Vagina (tissue), 2 donors: ENCODE measurements at regions not wholly inside any gene's neighbourhood (a gene's known extent, or its start where the extent isn't known, plus 50 kb on each side); places are given as distances from the start of the nearest gene placed in this dataset.

Source experiments
- DNase-seq, 2 donors: peaks; one replicate each; pipeline ENCODE4 v3.0.0-alpha.2; 2017; ENCODE audit errors: extremely low spot score in 2 of 2
- H3K27ac ChIP-seq: fragments of 200-600 bp; sonication (generic); one replicate; pipeline ENCODE4 v1.5.1; 2019
- H3K27me3 ChIP-seq: fragments of 200-600 bp; sonication (generic); one replicate; pipeline ENCODE4 v1.5.1; 2019
- H3K36me3 ChIP-seq, 2 donors: fragments of 200-600 bp; sonication (generic); one replicate each; pipeline ENCODE4 v1.5.1; 2017 to 2019
- H3K4me1 ChIP-seq: fragments of 200-600 bp; sonication (generic); one replicate; pipeline ENCODE4 v1.5.1; 2019
- H3K4me3 ChIP-seq, 2 donors: fragments of 200-600 bp; sonication (generic); 1 replicate in 1 of 2; 2 replicates in 1 of 2; pipeline ENCODE4 v1.5.1; 2016 to 2019
- H3K9me3 ChIP-seq: fragments of 200-600 bp; sonication (generic); one replicate; pipeline ENCODE4 v1.5.1; 2019
- POLR2A ChIP-seq, 2 donors: fragments of 450-650 bp; IDR thresholded peaks; one replicate each; pipeline ENCODE4 v1.6.1; 2017; ENCODE audit warnings: antibody characterized with exemption in 2 of 2, mild to moderate bottlenecking in 2 of 2, moderate library complexity in 2 of 2
- POLR2AphosphoS5 ChIP-seq, 2 donors: sonication (generic); formaldehyde crosslinking; IDR thresholded peaks; one replicate each; pipeline ENCODE4 v1.9.0; 2017; ENCODE audit warnings: antibody characterized with exemption in 2 of 2, mild to moderate bottlenecking in 2 of 2, low read depth in 1 of 2; ENCODE audit not compliant: insufficient read depth in 1 of 2
- intact Hi-C: fragments of 100-400 bp; cut with DNase I; formaldehyde crosslinking; loops from one replicate; pipeline ENCODE4 v1.15.1; 2023
- TF ChIP-seq, protein P1 (sequence below), 3 experiments: fragments of 450-650 bp in 2 of 3; fragments of 200-600 bp in 1 of 3; sonication (generic) in 1 of 3; IDR thresholded peaks; one replicate each; pipeline ENCODE4 v1.5.1; 2017 to 2019; ENCODE audit warnings: antibody characterized with exemption in 3 of 3, mild to moderate bottlenecking in 2 of 3, moderate library complexity in 2 of 3

- intact Hi-C loops: no loop called here
- no peaks in the 10 kb centered on the region for H3K4me1 ChIP-seq
- TF ChIP-seq POLR2A (IDR thresholded peaks at IDR 0.05) (no peak), POLR2AphosphoS5 (IDR thresholded peaks at IDR 0.05; ENCODE audit: insufficient read depth in 1 of 2, low read depth in 1 of 2) (no peak)
- TF ChIP-seq, protein P1, sequence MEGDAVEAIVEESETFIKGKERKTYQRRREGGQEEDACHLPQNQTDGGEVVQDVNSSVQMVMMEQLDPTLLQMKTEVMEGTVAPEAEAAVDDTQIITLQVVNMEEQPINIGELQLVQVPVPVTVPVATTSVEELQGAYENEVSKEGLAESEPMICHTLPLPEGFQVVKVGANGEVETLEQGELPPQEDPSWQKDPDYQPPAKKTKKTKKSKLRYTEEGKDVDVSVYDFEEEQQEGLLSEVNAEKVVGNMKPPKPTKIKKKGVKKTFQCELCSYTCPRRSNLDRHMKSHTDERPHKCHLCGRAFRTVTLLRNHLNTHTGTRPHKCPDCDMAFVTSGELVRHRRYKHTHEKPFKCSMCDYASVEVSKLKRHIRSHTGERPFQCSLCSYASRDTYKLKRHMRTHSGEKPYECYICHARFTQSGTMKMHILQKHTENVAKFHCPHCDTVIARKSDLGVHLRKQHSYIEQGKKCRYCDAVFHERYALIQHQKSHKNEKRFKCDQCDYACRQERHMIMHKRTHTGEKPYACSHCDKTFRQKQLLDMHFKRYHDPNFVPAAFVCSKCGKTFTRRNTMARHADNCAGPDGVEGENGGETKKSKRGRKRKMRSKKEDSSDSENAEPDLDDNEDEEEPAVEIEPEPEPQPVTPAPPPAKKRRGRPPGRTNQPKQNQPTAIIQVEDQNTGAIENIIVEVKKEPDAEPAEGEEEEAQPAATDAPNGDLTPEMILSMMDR (IDR thresholded peaks at IDR 0.05): no peak
Observed at GRCh38 chr21:32834211-32834915, 62.8 kb upstream of the PAXBP1 start.

DNA sequence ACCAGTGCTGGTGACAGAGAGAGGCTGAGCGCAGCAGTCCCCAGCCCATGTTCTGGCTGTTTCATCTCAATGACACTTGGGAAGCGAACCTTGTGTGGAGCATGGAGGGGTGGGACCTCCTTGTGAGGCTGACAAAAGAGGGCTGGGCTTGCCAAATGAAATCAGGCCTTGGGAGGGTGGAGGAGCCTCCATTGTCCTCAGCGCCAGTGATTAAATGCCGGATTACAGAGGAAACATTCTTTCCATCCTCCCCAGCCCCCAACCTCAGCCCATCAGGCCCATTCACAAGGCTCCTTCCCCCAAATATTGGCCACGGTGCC lies 63.3 kb upstream of the PAXBP1 start:
- H3K36me3 ChIP-seq: no peaks in the 10 kb centered on the region
- no peak overlapping the region for H3K27ac ChIP-seq
- intact Hi-C loops: no loop called here
- TF ChIP-seq POLR2A (IDR thresholded peaks at IDR 0.05) (no peak), POLR2AphosphoS5 (IDR thresholded peaks at IDR 0.05; ENCODE audit: insufficient read depth in 1 of 2, low read depth in 1 of 2) (no peak)
- TF ChIP-seq, protein P1 (IDR thresholded peaks at IDR 0.05): no peak
- H3K4me1 ChIP-seq: no peaks in the 10 kb centered on the region
- no peaks in the 10 kb centered on the region for H3K9me3 ChIP-seq
- no peak for DNase-seq
- no peaks in the 10 kb centered on the region for H3K27me3 ChIP-seq
- no peak overlapping the region for H3K4me3 ChIP-seq

More at GRCh38 chr21:32834211-32834915, 62.8 kb upstream of the PAXBP1 start:
- Histone ChIP-seq H3K27ac (no peak overlapping the region), H3K4me3 (no peak overlapping the region), H3K36me3 (no peaks in the 10 kb centered on the region), H3K9me3 (no peaks in the 10 kb centered on the region), H3K27me3 (no peaks in the 10 kb centered on the region)
- DNase-seq: no peak

DNA sequence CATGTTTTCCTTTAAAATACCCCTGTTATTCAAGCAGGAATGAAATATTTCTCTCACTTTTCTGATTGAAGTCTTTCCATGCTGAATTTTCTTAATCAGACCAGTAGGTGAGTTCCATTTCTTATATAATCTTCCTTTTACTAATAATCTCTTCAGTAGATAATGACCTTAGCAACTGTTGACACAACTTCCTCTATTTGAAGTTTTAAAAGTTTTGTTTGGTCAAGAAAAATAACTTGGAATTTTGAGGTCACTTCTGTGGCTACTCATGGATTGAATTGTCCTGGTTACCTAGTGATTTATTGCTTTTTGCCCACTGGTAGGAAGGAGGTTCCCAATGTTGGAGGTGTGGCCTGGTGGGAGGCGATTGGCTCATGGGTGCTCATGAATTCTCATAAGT lies 70.6 kb upstream of the PAXBP1 start:
- TF ChIP-seq POLR2A (IDR thresholded peaks at IDR 0.05) (no peak), POLR2AphosphoS5 (IDR thresholded peaks at IDR 0.05; ENCODE audit: insufficient read depth in 1 of 2, low read depth in 1 of 2) (no peak)
- TF ChIP-seq, protein P1 (IDR thresholded peaks at IDR 0.05): no peak
- intact Hi-C loops: no loop called here
- no peak for DNase-seq

GRCh38 chr21:32843561-32843960 lies 72.0 kb upstream of the PAXBP1 start:
- H3K9me3 ChIP-seq: no peaks in the 10 kb centered on the region
- TF ChIP-seq, protein P1 (IDR thresholded peaks at IDR 0.05): no peak
- TF ChIP-seq POLR2A (IDR thresholded peaks at IDR 0.05) (no peak), POLR2AphosphoS5 (IDR thresholded peaks at IDR 0.05; ENCODE audit: insufficient read depth in 1 of 2, low read depth in 1 of 2) (no peak)
- DNase-seq: no peak
- intact Hi-C loops: no loop called here
- no peaks in the 10 kb centered on the region for H3K4me1 ChIP-seq
- H3K4me3 ChIP-seq: no peak overlapping the region
- no peaks in the 10 kb centered on the region for H3K27me3 ChIP-seq
- no peaks in the 10 kb centered on the region for H3K36me3 ChIP-seq
- H3K27ac ChIP-seq: no peak overlapping the region

More for the DNA sequence above, 70.6 kb upstream of the PAXBP1 start:
- Histone ChIP-seq H3K9me3 (no peaks in the 10 kb centered on the region), H3K27me3 (no peaks in the 10 kb centered on the region), H3K4me3 (no peak overlapping the region), H3K27ac (no peak overlapping the region), H3K36me3 (no peaks in the 10 kb centered on the region), H3K4me1 (no peaks in the 10 kb centered on the region)

DNA sequence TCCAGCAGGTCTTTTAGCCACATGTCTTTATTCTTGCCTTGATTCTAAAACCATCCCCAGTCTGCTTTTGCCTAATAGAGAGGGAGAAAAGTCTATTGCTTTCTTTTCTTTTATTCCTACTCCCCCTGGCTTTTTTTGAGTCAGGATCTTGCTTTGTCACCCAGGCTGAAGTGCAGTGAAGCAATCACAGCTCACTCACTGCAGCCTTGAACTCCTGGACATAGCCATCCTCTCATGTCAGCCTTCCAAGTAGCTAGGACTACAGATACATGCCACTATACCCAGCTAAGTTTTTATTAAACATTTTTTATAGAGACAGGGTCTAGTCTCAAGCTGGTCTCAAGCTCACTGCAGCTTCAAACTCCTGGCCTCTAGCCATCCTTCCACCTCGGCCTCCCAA lies 72.5 kb upstream of the PAXBP1 start:
- no peaks in the 10 kb centered on the region for H3K4me1 ChIP-seq
- intact Hi-C loops: no loop called here
- no peaks in the 10 kb centered on the region for H3K36me3 ChIP-seq
- H3K9me3 ChIP-seq: no peaks in the 10 kb centered on the region
- H3K4me3 ChIP-seq: no peak overlapping the region
- TF ChIP-seq, protein P1 (IDR thresholded peaks at IDR 0.05): no peak
- no peak for TF ChIP-seq POLR2A (IDR thresholded peaks at IDR 0.05)
- no peak for TF ChIP-seq POLR2AphosphoS5 (IDR thresholded peaks at IDR 0.05; ENCODE audit: insufficient read depth in 1 of 2, low read depth in 1 of 2)
- DNase-seq: no peak
- no peak overlapping the region for H3K27ac ChIP-seq
- no peaks in the 10 kb centered on the region for H3K27me3 ChIP-seq
